ENCODE measurements at regions not wholly inside any gene's neighbourhood (a gene's known extent, or its start where the extent isn't known, plus 50 kb on each side); places are given as distances from the start of the nearest gene placed in this dataset.
"Not testable (repeated sequence)": the region's sequence is repeated elsewhere in the genome, so short reads cannot be mapped to it uniquely, and the experiment has no call there.

DNA sequence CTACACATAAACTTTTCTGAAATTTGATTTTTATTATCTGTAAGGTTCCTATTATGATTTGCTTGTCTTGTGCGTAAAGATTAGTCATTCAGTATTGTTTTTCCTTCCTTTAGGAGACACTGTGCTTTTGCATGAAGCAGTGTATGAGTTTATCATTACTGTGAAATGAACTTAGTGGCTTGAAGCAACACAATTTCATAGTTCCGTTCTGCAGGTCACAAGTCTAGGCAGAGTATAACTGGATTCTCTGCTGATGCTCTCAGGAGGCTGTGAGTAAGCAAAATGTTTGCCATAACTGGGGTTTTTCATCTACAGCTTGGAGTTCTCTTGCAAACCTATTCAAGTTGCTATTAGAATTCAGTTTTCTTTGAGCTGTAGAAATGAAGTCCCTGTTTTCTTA lies 1136.1 kb downstream of the OTOL1 start:
- no peak overlapping the region for H3K4me3 Mint-ChIP-seq
- no peaks in the 10 kb centered on the region for H3K27me3 Mint-ChIP-seq
- no peaks in the 10 kb centered on the region for H3K4me1 Mint-ChIP-seq
- peaks cover 2% of the 10 kb centered on the region for H3K9me3 Mint-ChIP-seq
- POLR2A ChIA-PET, result no interaction called here
- H3K36me3 Mint-ChIP-seq (ENCODE audit: low read depth), result no peaks in the 10 kb centered on the region
- H3K27ac Mint-ChIP-seq, result no peak overlapping the region
- CTCF ChIA-PET, result no interaction called here
- no peak for DNase-seq

DNA sequence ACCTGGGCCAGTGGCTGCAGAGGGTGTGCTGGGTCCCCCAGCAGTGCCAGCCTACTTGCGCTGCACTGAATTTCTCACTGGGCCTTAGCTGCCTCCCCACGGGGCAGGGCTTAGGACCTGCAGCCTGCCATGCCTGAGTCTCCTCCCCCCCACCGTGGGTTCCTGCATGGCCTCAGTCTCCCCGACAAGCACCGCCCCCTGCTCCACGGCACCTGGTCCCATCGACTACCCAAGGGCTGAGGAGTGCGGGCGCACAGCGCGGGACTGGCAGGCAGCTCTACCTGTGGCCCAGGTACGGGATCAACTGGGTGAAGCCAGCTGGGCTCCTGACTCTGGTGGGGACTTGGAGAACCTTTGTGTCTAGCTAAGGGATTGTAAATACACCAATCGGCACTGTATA lies 1143.6 kb downstream of the OTOL1 start:
- CTCF ChIA-PET; H3K4me3 Mint-ChIP-seq; H3K36me3 Mint-ChIP-seq (ENCODE audit: low read depth); H3K4me1 Mint-ChIP-seq; POLR2A ChIA-PET; H3K27me3 Mint-ChIP-seq; DNase-seq; H3K9me3 Mint-ChIP-seq; H3K27ac Mint-ChIP-seq: not testable (repeated sequence)

DNA sequence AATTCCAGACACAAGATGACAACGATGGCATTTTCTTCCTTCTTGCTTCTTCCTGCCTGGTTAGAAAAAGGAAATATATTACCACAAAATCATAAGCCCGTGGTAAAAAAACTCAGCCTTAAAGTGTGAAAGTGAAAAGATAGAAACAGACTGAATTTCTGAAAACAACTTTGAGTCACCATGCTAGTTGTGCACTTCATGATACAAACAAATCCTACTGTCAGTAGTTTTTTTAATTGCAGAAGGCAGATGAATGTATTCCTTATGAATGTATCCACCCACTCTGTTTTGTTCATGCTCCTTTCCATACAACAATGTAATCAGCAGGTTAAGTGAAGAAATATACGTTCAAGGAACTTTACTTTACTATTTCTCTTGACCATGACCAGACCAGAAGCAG lies 1144.7 kb downstream of the OTOL1 start:
- no peaks in the 10 kb centered on the region for H3K27me3 Mint-ChIP-seq
- peaks cover 4% of the 10 kb centered on the region for H3K9me3 Mint-ChIP-seq
- H3K4me3 Mint-ChIP-seq, result no peak overlapping the region
- no peak for DNase-seq
- ChIA-PET POLR2A (no interaction called here), CTCF (no interaction called here)
- H3K36me3 Mint-ChIP-seq (ENCODE audit: low read depth), result no peaks in the 10 kb centered on the region
- no peaks in the 10 kb centered on the region for H3K4me1 Mint-ChIP-seq
- H3K27ac Mint-ChIP-seq, result no peak overlapping the region

- no peak for DNase-seq
- H3K9me3 Mint-ChIP-seq, result peaks cover 9% of the 10 kb centered on the region
- POLR2A ChIA-PET, result no interaction called here
- no peaks in the 10 kb centered on the region for H3K36me3 Mint-ChIP-seq (ENCODE audit: low read depth)
- H3K4me1 Mint-ChIP-seq, result no peaks in the 10 kb centered on the region
- H3K4me3 Mint-ChIP-seq, result no peak overlapping the region
- no peak overlapping the region for H3K27ac Mint-ChIP-seq
- CTCF ChIA-PET, result no interaction called here
- H3K27me3 Mint-ChIP-seq, result no peaks in the 10 kb centered on the region
Observed at GRCh38 chr3:162641907-162642306, 1145.3 kb downstream of the OTOL1 start.

DNA sequence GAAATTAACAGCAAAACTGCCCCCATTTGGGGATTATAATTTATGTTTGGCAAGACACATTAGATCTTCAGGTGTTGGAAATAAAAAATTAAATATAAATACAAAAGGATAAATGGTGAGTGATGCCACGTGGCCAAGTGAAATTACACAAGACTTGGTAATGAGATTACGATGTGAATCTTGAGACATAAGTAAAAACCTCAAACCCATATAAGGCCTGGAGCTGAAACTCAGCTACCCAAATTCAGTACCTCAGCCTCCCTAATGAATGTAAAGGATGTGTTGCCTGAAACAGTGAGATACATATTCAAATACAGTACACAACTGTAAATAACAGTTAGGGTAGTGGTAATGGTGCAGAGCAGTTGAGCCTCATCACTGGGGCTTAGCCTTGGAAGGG lies 1146.6 kb downstream of the OTOL1 start:
- Mint-ChIP-seq H3K9me3 (peaks cover 14% of the 10 kb centered on the region), H3K4me3 (no peak overlapping the region), H3K36me3 (ENCODE audit: low read depth) (no peaks in the 10 kb centered on the region), H3K4me1 (no peaks in the 10 kb centered on the region), H3K27me3 (no peaks in the 10 kb centered on the region), H3K27ac (no peak overlapping the region)
- DNase-seq, result no peak
- ChIA-PET CTCF (no interaction called here), POLR2A (no interaction called here)

DNA sequence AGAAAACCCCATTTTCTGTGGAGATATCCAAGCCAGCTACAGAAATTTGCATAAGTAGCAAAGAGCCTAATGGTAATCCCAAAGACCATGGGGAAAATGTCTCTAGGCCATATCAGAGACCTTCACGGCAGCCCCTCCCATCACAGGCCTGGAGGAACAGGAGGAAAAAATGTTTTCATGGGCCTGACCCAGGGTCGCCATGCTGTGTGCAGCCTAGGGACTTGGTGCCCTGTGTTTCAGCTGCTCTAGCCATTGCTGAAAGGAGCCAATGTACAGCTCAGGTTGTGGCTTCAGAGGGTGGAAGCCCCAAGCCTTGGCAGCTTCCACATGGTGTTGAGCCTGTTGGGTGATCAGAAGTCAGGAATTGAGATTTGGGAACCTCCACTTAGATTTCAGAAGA lies 1150.7 kb downstream of the OTOL1 start:
- Mint-ChIP-seq H3K27ac (no peak overlapping the region), H3K4me3 (no peak overlapping the region), H3K36me3 (ENCODE audit: low read depth) (no peaks in the 10 kb centered on the region), H3K27me3 (no peaks in the 10 kb centered on the region), H3K9me3 (peaks cover 12% of the 10 kb centered on the region), H3K4me1 (no peaks in the 10 kb centered on the region)
- POLR2A ChIA-PET, result no interaction called here
- DNase-seq, result no peak
- CTCF ChIA-PET, result no interaction called here

DNA sequence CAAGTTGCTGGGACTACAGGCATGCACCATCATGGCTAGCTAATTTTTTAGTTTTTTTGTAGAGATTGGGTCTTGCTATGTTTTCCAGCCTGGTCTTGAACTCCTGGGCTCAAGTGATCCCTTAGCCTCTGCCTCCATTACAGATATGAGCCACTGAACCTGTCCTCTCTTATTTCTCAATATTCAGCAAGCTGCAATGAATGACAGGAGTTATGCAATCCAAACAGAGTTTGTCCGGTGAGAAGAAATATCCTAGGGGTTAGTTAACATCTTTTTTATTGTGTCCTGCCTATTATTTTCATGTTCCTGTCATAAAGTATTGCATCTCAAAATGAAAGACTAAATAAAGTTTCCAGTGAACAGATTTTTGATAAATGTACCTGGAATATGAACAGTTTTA lies 1161.4 kb downstream of the OTOL1 start:
- POLR2A ChIA-PET, result no interaction called here
- DNase-seq, result no peak
- CTCF ChIA-PET, result no interaction called here
- H3K36me3 Mint-ChIP-seq (ENCODE audit: low read depth), result no peaks in the 10 kb centered on the region
- no peaks in the 10 kb centered on the region for H3K4me1 Mint-ChIP-seq
- H3K9me3 Mint-ChIP-seq, result no peaks in the 10 kb centered on the region
- no peaks in the 10 kb centered on the region for H3K27me3 Mint-ChIP-seq
- H3K27ac Mint-ChIP-seq, result no peak overlapping the region
- H3K4me3 Mint-ChIP-seq, result no peak overlapping the region

GRCh38 chr3:162665684-162666391 lies 1169.2 kb downstream of the OTOL1 start:
- Mint-ChIP-seq H3K36me3 (ENCODE audit: low read depth) (no peaks in the 10 kb centered on the region), H3K27ac (no peak overlapping the region), H3K9me3 (peaks cover 4% of the 10 kb centered on the region), H3K4me3 (no peak overlapping the region), H3K27me3 (no peaks in the 10 kb centered on the region), H3K4me1 (no peaks in the 10 kb centered on the region)
- ChIA-PET CTCF (no interaction called here), POLR2A (no interaction called here)
- no peak for DNase-seq

- Mint-ChIP-seq H3K4me1 (no peaks in the 10 kb centered on the region), H3K27me3 (no peaks in the 10 kb centered on the region), H3K36me3 (ENCODE audit: low read depth) (no peaks in the 10 kb centered on the region), H3K4me3 (no peak overlapping the region), H3K27ac (no peak overlapping the region), H3K9me3 (peaks cover 4% of the 10 kb centered on the region)
- no peak for DNase-seq
- ChIA-PET POLR2A (no interaction called here), CTCF (no interaction called here)
Observed at GRCh38 chr3:162666835-162667234, 1170.2 kb downstream of the OTOL1 start.

DNA sequence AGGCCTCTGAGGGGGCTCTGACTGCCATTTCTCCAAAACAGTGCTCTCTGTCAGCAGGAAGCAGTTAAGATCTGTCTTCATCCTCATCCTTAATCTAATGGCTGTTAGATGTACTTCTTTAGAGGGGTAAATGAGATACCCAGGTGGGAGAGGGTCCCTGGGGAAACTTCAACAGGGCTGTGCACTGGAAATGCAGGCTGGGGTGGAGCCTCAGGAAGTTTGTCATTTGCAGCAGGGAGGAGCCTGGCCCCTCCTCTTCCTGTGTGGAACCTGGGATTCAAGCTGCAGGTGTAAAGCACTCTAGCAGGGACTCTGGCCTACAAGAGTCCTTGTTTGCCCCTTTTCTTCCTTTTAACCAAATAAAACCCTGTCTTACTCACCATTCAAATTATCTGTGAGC lies 1173.6 kb downstream of the OTOL1 start:
- CTCF ChIA-PET, result interaction anchor here (0.8 kb wide), 1 partner anchor 25 kb away, joined by 3 read pairs; no protein-coding TSS in a partner anchor
- POLR2A ChIA-PET, result no interaction called here
- H3K27ac Mint-ChIP-seq, result no peak overlapping the region

DNA sequence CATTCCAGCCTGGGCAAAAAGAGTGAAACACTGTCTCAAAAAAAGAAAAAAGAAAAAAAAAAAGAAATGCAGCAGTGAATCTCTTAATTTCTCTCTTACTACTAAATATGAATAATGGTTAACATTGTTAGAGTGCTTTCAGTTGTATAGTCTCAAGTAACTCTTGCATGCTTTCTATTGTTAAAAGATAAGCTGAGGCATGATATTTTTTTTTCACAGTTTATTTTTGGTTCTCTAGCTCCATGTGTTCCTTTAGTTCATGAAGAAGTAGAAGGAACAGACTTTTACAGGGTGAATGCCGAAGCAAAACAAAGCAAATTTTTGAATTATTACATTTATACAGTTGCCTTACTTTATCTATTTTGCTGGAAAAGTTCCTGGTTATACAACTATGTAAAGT lies 1180.9 kb downstream of the OTOL1 start:
- Mint-ChIP-seq H3K4me1 (no peaks in the 10 kb centered on the region), H3K27me3 (no peaks in the 10 kb centered on the region), H3K9me3 (no peaks in the 10 kb centered on the region), H3K4me3 (no peak overlapping the region), H3K27ac (no peak overlapping the region), H3K36me3 (ENCODE audit: low read depth) (no peaks in the 10 kb centered on the region)
- ChIA-PET CTCF (interaction anchor here (0.8 kb wide), 1 partner anchor 13 kb away, joined by 7 read pairs; no protein-coding TSS in a partner anchor), POLR2A (no interaction called here)
- no peak for DNase-seq

More for the DNA sequence above, 1173.6 kb downstream of the OTOL1 start:
- Mint-ChIP-seq H3K4me1 (no peaks in the 10 kb centered on the region), H3K27me3 (no peaks in the 10 kb centered on the region), H3K4me3 (no peak overlapping the region), H3K9me3 (peaks cover 4% of the 10 kb centered on the region), H3K36me3 (ENCODE audit: low read depth) (no peaks in the 10 kb centered on the region)
- DNase-seq, result no peak

GRCh38 chr3:162678941-162679340 lies 1182.3 kb downstream of the OTOL1 start:
- no peaks in the 10 kb centered on the region for H3K36me3 Mint-ChIP-seq (ENCODE audit: low read depth)
- ChIA-PET CTCF (no interaction called here), POLR2A (no interaction called here)
- no peaks in the 10 kb centered on the region for H3K9me3 Mint-ChIP-seq
- H3K27me3 Mint-ChIP-seq, result no peaks in the 10 kb centered on the region
- H3K4me1 Mint-ChIP-seq, result no peaks in the 10 kb centered on the region
- no peak for DNase-seq
- no peak overlapping the region for H3K27ac Mint-ChIP-seq
- H3K4me3 Mint-ChIP-seq, result no peak overlapping the region

DNA sequence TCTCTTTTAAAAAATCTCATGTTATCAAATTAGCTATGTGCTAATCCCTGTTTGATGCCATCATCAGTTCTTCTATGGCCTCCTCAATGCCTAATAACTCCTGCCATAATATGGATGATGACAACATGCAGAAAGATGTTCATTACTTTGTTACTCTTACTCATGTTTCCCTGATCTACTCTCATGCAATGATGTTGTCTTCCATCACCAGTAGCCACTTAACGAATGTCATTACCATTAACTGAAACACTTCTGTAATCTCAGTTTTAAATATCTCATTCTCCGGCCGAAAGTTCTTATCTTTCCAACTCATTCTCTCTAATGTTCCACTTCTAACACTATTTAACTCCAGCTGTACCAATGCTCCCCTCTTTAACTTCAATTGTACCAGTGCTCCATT lies 1187.7 kb downstream of the OTOL1 start:
- no peaks in the 10 kb centered on the region for H3K36me3 Mint-ChIP-seq (ENCODE audit: low read depth)
- CTCF ChIA-PET, result no interaction called here
- POLR2A ChIA-PET, result no interaction called here

DNA sequence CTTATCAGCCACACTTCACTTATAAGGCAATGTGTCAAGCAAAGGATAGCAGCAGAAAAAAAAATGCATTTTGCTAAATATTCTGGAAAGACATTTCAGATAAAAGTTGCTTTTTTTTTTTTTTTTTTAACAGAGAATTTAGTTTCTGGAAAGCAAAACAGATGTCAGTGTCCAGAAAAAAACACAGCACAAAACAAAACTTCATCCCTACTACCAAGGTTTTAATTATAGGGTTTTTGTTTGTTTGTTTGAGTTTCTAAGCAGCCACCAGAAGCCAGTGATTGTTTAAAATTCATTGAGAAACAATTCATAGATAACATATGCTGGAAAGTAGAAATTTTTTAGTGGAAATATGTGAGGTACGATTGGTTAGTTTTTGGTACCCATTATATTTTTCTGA lies 1202.7 kb downstream of the OTOL1 start:
- ChIA-PET CTCF (no interaction called here), POLR2A (no interaction called here)
- no peak for DNase-seq
- Mint-ChIP-seq H3K4me1 (no peaks in the 10 kb centered on the region), H3K4me3 (no peak overlapping the region), H3K27ac (no peak overlapping the region), H3K27me3 (no peaks in the 10 kb centered on the region), H3K36me3 (ENCODE audit: low read depth) (no peaks in the 10 kb centered on the region), H3K9me3 (peaks cover 3% of the 10 kb centered on the region)

More for the DNA sequence above, 1187.7 kb downstream of the OTOL1 start:
- Mint-ChIP-seq H3K4me1 (no peaks in the 10 kb centered on the region), H3K27me3 (no peaks in the 10 kb centered on the region), H3K27ac (no peak overlapping the region), H3K4me3 (no peak overlapping the region), H3K9me3 (no peaks in the 10 kb centered on the region)
- DNase-seq, result no peak

Data from activated CD4-positive, alpha-beta T cell treated with anti-CD3 and anti-CD28 coated beads, Interleukin-2, amount 10 ng/mL, durations not matched to agents 7 days and 5 days (primary cell).